NCI-H446 (cell line): ENCODE measurements at regions not wholly inside any gene's neighbourhood (a gene's known extent, or its start where the extent isn't known, plus 50 kb on each side); places are given as distances from the start of the nearest gene placed in this dataset.
A peak's percentile ranks its signal among the peaks of the same experiment; 100 is the strongest.

Experiments
- DNase-seq, 2 experiments: peaks; one replicate each; lab custom pipeline; 2025; lab: John Stamatoyannopoulos, UW

DNA sequence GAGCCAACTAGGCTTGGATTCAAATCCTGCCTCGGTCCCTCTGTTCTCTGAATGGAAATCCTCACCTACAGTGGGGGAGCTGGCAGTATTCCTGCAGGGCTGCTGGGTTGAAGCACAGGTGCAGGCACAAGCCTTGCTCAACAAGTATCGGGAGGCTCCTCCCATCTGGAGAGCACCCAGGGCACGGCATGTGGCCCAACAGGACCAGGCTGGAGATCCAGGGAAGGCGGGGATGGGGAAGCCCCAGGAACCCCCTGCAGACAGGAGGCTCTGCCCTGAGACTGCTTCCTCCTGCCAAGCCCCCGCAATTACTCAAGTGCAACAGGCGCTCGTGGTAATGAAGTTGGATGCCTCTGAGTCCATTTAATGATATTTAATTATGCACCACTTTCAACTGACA is 128.0 kb upstream of the VSTM2B start:
- no peak for DNase-seq

DNA sequence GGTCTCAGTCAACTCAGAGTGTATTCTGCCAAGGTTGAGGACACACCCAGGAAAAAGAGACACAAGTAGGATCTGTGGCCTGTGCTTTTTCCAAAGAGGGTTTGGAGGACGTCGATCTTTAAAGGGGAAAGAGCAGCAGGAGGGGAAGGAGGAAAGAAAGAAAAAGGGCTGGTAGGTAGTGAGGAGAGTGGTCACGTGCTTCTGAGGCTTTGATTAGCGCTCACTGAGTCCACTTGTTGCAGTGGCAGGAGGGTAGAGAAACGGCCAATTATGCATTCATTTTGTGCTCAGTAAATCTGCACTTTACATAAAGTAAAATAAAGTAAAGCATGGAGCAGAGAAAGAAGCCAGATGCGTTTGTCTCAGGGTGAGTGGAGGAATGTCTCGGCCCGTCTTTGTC is 126.0 kb upstream of the VSTM2B start:
- DNase-seq: no peak

DNA sequence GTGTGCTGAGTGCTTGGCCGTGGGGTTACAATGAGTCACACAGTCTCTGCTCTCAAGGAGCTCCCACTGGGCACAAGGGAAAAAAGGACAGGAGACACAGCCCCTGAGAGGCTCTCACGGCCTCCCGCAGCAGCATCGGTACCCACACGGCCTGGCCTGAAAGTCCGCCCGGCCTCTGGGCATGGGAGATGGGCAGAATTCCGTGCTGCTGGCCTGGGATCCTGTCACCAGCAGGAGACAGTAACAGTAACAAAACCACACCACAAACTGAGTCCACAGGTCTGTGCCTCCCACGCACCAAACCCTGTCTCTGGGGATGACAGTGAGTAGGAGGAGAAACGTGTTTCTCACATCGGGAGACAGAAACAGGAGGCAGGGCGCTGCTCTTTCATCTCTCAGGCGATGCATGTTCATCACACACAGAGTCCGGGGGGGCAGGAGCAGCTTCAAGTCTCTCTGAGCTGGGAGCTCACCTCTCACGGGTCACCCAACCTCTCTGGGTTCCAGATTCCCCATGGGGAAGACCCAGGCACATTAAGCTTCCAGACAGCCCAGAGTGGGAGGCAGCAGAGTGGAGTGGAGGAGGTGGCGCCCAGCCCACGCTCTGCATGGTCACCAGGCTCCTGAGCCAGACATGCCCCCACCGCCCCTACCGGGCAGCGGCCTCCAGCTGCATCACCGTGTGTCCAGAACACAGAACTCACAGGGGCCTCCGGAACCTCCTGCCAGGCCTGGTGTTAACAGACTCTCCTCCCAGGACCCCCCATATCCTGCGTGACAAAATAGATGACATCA is 124.7 kb upstream of the VSTM2B start:
- no peak for DNase-seq

DNA sequence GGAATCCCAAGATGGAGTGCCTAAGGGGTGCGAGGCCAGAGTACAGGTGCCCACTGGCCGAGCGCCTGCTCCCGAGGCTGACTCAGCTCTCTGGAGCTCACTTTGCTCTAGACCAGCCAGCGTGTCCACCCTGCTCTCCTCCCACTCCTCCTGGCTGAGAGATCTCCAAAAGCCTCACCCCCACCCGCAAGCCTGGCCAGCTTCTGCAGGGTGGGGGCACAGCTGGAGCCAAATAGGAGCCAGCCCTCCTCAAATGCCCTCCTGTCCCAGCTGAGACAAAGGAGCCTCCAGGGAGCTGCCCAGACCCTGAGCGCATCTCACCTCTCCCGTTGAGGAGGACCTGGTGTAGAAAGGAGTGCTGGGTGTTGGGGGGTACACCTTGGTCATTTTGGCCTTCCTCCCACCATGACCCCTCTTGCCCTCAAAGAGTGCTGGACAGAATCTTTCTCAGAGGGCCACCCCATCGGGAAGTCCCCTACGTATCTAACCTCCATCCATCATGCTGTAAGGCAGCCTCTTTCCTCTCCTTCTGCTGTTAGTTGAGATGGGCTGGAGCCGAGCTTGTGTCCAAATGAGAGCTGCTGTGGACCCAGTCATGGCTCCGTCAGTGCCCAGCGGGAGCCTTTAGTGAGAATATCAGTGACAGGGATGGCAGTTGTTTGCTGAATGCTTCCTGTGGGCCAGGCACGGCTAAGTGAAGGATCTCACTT is 123.9 kb upstream of the VSTM2B start:
- DNase-seq: no peak

DNA sequence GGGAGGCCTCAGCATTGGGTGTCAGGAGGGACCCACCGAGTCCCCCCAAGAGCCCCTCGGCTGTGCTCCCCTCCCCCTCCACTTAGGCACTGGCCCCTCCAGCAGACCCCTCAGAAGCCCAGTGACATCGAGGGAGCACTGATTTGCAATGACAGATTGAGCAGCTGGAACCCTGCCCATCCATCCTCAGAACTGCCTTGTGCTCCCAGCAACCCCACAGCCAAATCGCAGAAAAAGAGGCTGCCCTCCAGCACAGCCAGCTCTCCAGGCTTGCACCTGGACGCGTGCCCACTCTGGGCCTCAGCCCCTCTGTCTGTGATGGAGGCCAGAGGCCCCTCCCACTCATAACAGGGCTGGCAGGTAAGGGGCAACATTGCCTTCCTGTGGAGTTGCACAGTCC is 123.2 kb upstream of the VSTM2B start:
- DNase-seq: peak in 1 of 2 experiments; percentile 52

DNA sequence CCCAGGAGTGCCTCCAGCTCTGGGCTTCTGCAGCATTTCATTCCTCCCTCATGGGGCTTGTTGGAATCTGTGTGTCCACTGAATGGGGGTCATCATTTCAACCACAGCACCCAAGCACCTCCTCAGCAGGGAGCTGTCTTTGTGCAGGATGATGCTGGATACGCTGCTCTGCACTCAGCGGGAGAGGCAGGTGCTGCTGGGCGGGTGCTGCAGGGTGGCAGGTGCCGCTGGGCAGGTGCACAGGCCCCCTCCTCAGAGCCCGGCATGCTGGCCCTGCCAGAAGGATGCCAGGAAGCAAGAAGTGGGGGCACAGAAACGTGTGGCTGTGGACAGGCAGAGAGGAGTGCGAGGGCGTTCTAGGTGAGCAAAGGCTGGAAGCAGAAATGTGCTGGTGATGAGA is 121.8 kb upstream of the VSTM2B start:
- no peak for DNase-seq

DNA sequence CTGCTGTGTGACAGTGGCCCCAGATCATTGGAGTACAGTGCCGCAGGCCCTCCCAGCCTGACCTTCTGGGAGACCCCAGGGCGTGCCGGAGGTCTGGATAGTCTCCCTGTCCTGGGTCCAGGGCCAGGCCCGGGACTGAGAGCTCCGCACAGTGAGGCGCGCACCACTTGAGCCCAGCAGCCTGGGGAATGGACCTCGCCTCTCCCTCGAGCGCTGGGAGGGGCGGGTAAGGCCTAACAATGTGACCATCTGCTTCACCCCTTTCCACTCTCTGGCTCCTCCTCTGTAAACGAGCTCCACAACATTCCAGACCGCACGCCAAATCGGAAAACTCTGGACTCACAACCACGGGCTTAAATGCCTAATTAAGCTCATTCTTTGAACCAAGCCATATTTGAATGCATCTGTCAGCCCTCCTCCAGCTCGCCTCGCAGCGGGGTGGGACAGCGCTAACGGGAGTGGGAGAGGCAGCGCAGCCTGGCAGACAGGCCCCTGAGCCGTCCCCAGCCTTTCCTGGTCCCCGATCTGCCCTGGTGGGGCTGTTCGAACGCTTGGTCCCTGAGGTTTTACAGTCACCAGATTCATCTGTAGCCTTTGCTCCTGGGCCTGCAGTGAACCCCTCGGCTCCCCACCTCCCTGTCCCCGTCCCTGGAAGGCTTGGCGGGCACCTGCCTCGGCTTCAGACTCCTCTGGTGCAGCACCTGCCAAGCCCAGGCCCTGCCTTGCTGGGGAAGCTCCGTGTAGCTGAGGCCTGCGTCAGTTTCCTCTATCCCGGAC is 120.7 kb upstream of the VSTM2B start:
- DNase-seq: peak in 1 of 2 experiments; percentile 88

DNA sequence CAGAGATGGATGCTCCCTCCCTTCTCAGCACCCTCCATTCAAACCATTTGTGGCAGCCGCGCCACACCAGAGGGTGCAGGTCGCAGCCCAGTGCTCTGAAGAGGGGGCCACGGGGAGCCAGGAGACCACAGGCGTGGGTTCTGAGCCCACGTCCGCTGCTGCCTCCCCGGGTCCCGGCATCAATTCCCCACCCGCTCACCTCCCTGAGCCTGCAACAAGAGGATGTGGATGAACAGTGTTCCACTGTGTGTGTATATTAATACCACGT is 120.1 kb upstream of the VSTM2B start:
- DNase-seq: no peak

DNA sequence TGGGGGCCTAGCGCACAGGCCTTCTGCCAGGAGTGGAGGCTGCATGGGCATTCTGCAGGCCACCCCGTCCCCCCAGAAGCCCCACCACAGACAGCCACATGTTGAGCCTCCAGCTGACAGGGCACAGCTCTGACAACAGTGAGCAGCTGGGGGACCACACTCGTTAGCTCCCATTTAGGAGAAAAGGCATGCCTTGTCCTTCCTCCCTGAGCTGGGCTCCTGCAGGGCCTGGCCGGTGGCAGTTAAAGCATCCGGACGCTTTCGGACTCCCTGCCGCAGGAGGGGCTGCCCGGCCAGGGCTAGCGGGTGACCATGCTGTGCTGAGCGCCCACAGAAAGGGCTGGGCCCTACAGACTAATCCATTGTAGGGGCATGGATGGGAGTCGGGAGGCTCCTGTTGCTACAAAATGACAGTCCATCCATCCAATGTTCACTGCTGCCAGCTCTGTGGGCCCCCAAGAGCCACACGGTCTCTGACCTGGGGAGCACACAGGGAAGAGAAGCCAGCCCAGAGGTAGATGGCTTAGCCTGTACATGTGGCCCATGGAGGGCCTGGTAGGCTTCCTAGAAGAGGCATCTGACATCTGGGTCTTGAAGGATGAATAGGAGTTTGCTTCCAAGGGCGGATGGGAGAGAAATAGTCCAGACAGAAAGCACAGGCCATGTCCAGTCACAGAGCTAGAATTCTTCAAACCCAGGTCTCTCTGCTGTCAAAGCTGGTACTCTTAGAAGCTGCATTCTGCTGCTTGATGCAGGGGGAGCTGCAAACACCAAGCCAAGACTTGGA is 116.5 kb upstream of the VSTM2B start:
- no peak for DNase-seq

DNA sequence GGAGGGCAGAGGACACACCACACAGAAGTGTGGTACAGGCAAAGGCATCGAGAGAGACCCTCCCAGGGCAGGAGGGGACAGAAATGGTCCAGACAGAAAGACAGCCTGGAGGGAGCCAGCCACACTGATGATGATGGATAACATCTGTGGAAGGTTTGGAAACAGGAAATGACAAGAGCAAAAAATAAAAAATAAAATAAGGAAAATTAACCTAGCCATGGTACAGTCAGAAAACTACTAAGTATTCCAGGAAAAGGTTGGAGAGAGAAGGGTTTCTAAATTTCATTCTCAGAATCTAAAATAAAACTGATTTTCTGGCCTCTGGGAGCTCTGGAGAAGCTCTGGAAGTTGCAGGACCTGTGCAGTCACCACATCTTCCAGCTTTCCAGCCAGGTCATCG is 115.2 kb upstream of the VSTM2B start:
- DNase-seq: no peak

DNA sequence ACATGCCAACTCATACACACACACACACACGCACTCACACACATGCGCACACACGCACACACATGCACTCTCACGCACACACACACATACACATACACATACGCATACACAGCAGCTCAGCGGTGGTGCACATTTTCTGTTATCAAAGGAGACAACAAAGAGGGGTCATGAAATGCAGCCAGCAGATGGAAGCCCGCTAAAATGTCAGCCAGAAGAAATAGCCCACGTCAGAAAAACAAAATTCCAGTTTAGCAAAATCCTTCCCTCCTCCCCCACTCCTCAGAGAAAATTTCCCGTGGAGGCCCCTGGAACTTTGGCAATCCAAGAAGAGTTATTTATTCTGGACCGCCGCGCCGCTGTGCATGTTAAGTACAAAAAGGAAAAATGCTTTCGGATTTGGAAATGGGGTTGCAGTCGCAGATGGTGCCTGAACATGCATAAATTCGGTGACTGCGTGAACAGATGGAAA is 114.6 kb upstream of the VSTM2B start:
- peak in 1 of 2 experiments; percentile 29 for DNase-seq

DNA sequence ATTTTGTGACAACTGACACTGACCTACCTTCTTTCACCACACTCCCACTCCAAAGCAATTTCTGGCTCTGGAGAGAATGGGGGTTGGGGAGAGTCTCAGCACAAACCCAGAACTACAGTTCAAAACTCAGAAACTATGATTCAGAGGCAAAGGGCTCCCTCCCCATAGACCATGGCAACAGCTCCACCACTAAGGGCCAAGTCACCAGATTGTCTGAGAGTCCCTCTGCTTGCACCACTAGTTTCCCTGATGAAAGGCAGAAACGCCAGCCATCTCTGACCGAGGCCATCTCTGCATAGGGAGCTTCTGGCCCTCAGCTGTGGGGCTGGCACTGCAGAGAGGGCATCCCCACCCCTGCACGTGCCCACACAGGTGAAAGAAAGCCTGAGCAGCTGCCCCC is 112.4 kb upstream of the VSTM2B start:
- no peak for DNase-seq

DNA sequence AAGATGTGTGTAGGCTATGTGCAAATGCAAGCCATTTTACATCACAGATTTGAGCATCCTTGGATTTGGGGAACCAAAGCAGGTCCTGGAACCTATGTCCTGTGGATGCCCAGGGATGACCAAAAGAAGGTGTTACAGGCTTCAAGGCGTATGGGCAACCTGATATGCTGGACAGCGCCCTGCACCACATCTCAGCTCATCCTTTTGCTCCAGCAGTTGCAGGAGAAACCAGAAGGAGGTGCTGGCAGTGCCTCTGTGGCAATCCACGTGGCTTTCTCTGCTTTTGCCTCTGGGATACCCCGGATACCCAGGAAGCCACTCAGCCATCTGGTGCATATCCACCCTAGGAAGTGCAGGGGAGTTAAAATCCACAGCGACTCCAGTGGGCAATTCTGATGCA is 110.3 kb upstream of the VSTM2B start:
- no peak for DNase-seq

DNA sequence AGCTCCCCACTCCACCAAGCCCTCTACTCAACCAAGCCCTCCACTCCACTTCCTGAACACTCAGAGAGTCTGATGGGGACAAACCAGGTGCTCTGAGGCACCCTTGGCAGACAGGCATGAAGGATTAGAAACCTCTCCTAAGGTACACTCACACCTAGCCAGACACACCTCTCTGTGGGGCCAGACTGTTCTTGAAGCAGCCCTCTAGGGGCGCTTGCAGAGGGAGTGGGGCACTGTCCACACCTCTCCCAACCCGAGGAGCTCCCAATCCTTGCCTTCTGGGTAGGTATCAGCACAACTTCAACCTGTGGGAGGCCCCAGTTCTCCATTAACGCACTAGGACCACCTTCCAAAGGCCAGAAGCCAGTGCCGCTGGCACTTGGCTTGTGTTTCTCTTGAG is 108.7 kb upstream of the VSTM2B start:
- DNase-seq: no peak

DNA sequence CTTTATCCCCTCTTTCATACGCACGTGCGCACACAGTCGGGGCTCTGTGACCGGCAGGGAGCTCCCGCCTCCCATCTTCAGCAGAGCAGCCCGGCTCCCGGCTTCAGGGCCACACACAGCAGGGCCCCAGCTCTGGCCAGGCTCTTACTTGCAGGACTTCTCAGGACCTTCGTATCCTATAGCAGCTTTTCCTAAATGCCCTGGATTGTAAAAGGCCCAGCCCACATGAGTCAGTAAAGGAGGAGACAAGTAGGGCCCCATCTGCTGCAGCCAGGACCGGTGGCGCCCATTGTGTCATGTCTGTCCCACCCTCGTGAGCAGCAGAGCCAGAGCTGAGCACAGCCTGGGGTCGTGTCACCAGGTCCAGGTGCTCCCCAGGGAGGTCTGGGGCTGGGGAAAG is 107.6 kb upstream of the VSTM2B start:
- DNase-seq: no peak

DNA sequence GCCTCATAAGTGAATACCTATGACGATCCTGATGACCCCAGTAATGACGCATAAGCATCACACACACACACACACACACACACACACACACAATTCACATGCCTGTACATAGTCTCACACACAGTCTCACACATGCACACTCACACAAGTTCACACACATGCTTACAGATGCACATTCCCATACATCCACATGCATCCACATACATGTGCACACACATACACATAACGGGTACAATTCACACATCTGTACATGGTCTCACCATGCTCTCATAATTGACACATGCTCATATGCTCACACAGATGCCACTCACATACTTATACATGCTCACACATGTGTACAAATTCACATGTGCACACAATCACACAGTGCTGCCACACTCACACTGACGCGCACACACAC is 105.7 kb upstream of the VSTM2B start:
- no peak for DNase-seq

DNA sequence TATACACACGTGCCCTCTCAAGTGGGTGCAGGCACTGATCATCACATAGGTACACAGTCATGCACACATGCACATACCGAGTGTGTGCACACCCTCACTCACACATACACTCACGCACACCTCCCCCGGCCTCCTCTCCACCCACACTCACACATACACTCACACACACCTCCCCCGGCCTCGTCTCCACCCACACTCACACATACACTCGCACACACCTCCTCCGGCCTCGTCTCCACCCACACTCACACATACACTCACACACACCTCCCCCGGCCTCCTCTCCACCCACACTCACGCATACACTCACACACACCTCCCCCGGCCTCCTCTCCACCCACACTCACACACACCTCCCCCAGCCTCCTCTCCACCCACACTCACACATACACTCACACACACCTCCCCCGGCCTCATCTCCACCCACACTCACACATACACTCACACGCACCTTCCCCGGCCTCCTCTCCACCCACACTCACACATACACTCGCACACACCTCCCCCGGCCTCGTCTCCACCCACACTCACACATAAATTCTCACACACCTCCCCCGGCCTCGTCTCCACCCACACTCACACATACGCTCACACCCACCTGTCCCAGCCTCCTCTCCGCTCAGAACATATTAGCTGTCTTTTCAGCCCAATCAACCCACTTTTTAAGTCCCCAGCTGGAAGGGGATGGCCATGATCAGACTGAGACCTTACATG is 105.2 kb upstream of the VSTM2B start:
- no peak for DNase-seq

DNA sequence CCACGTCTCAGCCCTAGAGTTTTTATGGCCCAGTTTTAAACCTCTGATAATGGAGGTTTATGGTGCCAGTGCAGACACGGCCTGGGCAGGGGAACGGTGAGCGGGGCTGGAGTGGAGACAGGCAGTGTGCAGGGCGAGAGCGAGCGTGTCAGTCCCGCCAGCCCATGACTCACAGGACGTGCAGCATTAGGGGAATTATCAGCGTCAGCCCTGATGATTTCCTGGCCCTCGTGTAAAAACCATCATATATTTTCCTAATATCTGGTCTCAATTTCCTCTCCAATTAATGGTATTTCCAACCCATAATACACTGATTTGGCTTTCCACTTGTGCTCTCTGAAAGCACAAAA is 104.6 kb upstream of the VSTM2B start:
- DNase-seq: no peak

DNA sequence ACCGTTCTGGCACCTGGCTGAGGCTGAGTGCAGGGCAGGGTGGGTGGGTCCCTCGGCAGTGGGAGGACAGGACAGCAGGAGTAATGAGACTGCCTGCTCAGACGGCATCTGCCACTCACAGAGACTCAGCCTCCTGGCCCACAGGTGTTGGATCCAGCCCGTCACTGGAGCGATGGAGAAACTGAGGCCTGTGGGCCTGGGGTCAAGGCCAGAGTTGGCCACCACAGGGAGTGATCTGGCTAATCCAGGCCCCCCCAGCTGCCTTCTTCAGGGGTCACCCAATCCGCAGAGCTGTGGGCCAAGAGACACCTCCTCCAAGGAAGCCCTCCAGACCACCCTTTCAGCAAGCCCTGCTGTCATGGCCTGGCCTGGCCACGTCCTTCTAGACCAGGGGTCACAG is 103.7 kb upstream of the VSTM2B start:
- DNase-seq: no peak

DNA sequence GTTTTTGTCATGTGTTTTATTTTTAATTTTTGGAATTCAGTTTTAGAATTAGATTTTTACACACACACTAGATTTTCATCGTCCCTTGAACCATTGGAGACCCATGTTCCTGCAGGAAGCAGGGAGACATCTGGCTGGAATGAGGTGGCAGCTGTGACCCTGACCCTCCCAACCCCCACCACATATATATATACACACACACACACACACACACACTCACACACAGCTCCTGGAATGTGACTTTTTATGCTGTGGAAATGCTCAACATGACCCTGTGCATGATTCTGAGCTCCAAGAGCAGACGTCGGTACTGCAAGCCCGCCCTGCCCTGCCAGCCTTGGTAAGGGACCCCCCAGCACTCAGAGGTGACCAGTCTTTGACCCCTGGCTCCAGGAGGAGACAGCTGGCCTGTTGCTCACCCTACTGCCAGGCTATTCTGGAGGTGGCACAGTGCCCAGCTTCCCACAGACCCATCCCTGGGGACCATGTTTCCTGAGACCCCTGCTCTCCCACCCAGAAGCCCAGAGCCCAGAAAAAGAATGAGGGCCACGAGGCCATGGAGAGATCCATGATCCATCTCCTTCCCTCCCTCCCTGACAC is 103.2 kb upstream of the VSTM2B start:
- DNase-seq: no peak

DNA sequence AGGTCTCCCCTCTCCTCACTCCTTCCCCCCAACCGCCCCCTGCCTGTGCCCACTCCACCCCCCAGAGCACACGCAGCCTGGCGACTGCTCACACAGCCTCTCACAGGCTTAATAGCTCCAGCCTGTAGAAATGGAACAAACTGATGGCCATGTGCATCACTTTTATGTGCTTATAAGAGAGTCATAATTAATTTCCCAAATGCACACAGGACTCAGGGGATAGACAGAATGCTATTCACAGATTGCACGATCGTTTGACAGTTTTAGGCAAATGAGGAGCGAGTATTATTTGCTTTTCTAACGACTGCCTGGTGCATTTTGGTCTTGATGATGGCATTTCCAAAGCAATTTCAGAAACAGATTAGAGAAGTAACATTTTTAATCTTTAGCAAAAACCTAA is 97.7 kb upstream of the VSTM2B start:
- no peak for DNase-seq
